ENCODE measurements at regions not wholly inside any gene's neighbourhood (a gene's known extent, or its start where the extent isn't known, plus 50 kb on each side); places are given as distances from the start of the nearest gene placed in this dataset.

DNA sequence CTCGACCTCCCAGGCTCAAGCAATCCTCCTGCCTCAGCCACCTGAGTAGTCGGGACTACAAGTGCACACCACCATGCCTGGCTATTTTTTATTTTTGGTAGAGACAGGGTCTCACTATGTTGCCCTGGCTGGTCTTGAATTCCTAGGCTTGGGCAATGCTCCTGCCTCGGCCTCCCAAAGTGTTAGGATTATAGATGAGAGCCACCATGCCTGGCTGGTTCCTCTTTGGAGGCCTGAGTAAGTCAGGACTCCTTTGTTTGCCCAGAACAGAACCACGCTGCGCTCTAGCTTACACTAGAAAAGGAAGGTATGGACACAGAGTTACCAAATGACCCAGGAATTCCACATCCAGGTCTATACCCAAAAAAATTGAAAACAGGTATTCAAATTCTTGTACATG, 135.9 kb upstream of the SLC1A4 start:
- no peak for TF ChIP-seq ZNF565 (CRISPR knock-in tag; conservative IDR thresholded peaks at IDR 0.05; ENCODE audit: low read depth)
- TF ChIP-seq, protein P1, sequence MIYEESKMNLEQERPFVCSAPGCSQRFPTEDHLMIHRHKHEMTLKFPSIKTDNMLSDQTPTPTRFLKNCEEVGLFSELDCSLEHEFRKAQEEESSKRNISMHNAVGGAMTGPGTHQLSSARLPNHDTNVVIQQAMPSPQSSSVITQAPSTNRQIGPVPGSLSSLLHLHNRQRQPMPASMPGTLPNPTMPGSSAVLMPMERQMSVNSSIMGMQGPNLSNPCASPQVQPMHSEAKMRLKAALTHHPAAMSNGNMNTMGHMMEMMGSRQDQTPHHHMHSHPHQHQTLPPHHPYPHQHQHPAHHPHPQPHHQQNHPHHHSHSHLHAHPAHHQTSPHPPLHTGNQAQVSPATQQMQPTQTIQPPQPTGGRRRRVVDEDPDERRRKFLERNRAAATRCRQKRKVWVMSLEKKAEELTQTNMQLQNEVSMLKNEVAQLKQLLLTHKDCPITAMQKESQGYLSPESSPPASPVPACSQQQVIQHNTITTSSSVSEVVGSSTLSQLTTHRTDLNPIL (CRISPR knock-in tag; IDR thresholded peaks at IDR 0.05; ENCODE audit: low read depth): no peak
- ATAC-seq: no peak

DNA sequence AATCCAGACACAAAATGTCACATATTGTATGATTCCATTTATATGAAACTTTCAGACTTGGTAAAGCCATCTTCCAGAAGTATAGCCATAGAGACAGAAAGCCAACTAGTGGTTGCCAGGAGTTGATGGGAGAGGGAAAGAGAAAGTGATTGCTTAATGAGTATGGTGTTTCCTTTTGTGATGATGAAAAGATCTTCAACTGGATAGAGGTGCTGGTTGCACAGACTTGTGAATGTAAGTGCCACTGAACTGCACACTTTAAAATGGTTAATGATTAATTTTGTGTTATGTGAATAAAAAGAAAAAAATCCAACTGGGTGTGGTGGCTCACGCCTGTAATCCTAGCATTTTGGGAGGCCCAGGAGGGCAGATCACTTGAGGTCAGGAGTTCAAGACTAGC, 135.3 kb upstream of the SLC1A4 start:
- TF ChIP-seq BACH2 (CRISPR knock-in tag; IDR thresholded peaks at IDR 0.05; ENCODE audit: borderline replicate concordance): no peak
- no peak for TF ChIP-seq ZC3H10 (CRISPR knock-in tag; IDR thresholded peaks at IDR 0.05)
- TF ChIP-seq SNAI2 (CRISPR knock-in tag; IDR thresholded peaks at IDR 0.05): no peak
- no peak for TF ChIP-seq ZFP3 (CRISPR knock-in tag; IDR thresholded peaks at IDR 0.05)
- no peak for TF ChIP-seq ISL1 (CRISPR knock-in tag; IDR thresholded peaks at IDR 0.05)
- no peak for TF ChIP-seq CSDC2 (CRISPR knock-in tag; IDR thresholded peaks at IDR 0.05)
- TF ChIP-seq ZNF8 (CRISPR knock-in tag; IDR thresholded peaks at IDR 0.05): no peak
- no peak for TF ChIP-seq ARNTL (CRISPR knock-in tag; IDR thresholded peaks at IDR 0.05; ENCODE audit: borderline replicate concordance, low read depth)
- no peak for TF ChIP-seq PPARA (CRISPR knock-in tag; IDR thresholded peaks at IDR 0.05; ENCODE audit: borderline replicate concordance)
- TF ChIP-seq, protein P2, sequence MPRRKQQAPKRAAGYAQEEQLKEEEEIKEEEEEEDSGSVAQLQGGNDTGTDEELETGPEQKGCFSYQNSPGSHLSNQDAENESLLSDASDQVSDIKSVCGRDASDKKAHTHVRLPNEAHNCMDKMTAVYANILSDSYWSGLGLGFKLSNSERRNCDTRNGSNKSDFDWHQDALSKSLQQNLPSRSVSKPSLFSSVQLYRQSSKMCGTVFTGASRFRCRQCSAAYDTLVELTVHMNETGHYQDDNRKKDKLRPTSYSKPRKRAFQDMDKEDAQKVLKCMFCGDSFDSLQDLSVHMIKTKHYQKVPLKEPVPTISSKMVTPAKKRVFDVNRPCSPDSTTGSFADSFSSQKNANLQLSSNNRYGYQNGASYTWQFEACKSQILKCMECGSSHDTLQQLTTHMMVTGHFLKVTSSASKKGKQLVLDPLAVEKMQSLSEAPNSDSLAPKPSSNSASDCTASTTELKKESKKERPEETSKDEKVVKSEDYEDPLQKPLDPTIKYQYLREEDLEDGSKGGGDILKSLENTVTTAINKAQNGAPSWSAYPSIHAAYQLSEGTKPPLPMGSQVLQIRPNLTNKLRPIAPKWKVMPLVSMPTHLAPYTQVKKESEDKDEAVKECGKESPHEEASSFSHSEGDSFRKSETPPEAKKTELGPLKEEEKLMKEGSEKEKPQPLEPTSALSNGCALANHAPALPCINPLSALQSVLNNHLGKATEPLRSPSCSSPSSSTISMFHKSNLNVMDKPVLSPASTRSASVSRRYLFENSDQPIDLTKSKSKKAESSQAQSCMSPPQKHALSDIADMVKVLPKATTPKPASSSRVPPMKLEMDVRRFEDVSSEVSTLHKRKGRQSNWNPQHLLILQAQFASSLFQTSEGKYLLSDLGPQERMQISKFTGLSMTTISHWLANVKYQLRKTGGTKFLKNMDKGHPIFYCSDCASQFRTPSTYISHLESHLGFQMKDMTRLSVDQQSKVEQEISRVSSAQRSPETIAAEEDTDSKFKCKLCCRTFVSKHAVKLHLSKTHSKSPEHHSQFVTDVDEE (CRISPR knock-in tag; IDR thresholded peaks at IDR 0.05): no peak
- TF ChIP-seq TOX (CRISPR knock-in tag; IDR thresholded peaks at IDR 0.05; ENCODE audit: borderline replicate concordance): no peak
- TF ChIP-seq OSR1 (CRISPR knock-in tag; IDR thresholded peaks at IDR 0.05): no peak
- no peak for ATAC-seq

DNA sequence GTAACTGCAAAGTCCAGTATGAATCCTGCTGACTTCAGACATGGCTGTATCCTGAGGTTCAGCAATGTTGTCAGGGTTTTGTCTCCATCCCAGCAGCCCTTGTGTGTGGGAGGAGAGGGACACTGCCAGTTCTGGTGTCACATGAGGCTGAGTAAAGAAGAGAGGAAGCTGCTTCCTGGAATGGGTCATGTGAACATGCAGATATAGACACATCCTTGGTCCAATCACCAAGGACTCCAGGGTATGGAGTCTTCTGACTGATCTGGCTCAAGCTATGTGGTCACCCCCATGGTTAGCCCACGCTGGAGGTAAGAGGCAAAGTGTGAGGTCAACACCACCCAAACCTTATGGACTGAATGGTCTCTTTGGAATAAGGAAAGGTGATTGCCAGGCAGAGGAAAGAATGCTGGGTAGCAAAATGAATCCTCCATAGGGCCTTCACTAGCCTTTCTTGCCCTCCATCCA, 134.4 kb upstream of the SLC1A4 start:
- no peak for TF ChIP-seq TCF4 (CRISPR knock-in tag; IDR thresholded peaks at IDR 0.05; ENCODE audit: borderline replicate concordance)
- no peak for TF ChIP-seq ZNF8 (CRISPR knock-in tag; IDR thresholded peaks at IDR 0.05)
- TF ChIP-seq, protein P3, sequence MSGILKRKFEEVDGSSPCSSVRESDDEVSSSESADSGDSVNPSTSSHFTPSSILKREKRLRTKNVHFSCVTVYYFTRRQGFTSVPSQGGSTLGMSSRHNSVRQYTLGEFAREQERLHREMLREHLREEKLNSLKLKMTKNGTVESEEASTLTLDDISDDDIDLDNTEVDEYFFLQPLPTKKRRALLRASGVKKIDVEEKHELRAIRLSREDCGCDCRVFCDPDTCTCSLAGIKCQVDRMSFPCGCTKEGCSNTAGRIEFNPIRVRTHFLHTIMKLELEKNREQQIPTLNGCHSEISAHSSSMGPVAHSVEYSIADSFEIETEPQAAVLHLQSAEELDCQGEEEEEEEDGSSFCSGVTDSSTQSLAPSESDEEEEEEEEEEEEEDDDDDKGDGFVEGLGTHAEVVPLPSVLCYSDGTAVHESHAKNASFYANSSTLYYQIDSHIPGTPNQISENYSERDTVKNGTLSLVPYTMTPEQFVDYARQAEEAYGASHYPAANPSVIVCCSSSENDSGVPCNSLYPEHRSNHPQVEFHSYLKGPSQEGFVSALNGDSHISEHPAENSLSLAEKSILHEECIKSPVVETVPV (CRISPR knock-in tag; IDR thresholded peaks at IDR 0.05): no peak
- TF ChIP-seq RARB (CRISPR knock-in tag; IDR thresholded peaks at IDR 0.05): no peak
- TF ChIP-seq, protein P4, sequence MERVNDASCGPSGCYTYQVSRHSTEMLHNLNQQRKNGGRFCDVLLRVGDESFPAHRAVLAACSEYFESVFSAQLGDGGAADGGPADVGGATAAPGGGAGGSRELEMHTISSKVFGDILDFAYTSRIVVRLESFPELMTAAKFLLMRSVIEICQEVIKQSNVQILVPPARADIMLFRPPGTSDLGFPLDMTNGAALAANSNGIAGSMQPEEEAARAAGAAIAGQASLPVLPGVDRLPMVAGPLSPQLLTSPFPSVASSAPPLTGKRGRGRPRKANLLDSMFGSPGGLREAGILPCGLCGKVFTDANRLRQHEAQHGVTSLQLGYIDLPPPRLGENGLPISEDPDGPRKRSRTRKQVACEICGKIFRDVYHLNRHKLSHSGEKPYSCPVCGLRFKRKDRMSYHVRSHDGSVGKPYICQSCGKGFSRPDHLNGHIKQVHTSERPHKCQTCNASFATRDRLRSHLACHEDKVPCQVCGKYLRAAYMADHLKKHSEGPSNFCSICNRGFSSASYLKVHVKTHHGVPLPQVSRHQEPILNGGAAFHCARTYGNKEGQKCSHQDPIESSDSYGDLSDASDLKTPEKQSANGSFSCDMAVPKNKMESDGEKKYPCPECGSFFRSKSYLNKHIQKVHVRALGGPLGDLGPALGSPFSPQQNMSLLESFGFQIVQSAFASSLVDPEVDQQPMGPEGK (CRISPR knock-in tag; IDR thresholded peaks at IDR 0.05; ENCODE audit: borderline replicate concordance): no peak
- TF ChIP-seq ZNF565 (CRISPR knock-in tag; conservative IDR thresholded peaks at IDR 0.05; ENCODE audit: low read depth): no peak
- TF ChIP-seq ZC3H10 (CRISPR knock-in tag; IDR thresholded peaks at IDR 0.05): no peak
- TF ChIP-seq PPARA (CRISPR knock-in tag; IDR thresholded peaks at IDR 0.05; ENCODE audit: borderline replicate concordance): no peak
- no peak for TF ChIP-seq TOX (CRISPR knock-in tag; IDR thresholded peaks at IDR 0.05; ENCODE audit: borderline replicate concordance)
- no peak for TF ChIP-seq ESRRG (CRISPR knock-in tag; IDR thresholded peaks at IDR 0.05)
- TF ChIP-seq CSDC2 (CRISPR knock-in tag; IDR thresholded peaks at IDR 0.05): no peak
- TF ChIP-seq GLIS3 (CRISPR knock-in tag; IDR thresholded peaks at IDR 0.05): no peak
- no peak for ATAC-seq

DNA sequence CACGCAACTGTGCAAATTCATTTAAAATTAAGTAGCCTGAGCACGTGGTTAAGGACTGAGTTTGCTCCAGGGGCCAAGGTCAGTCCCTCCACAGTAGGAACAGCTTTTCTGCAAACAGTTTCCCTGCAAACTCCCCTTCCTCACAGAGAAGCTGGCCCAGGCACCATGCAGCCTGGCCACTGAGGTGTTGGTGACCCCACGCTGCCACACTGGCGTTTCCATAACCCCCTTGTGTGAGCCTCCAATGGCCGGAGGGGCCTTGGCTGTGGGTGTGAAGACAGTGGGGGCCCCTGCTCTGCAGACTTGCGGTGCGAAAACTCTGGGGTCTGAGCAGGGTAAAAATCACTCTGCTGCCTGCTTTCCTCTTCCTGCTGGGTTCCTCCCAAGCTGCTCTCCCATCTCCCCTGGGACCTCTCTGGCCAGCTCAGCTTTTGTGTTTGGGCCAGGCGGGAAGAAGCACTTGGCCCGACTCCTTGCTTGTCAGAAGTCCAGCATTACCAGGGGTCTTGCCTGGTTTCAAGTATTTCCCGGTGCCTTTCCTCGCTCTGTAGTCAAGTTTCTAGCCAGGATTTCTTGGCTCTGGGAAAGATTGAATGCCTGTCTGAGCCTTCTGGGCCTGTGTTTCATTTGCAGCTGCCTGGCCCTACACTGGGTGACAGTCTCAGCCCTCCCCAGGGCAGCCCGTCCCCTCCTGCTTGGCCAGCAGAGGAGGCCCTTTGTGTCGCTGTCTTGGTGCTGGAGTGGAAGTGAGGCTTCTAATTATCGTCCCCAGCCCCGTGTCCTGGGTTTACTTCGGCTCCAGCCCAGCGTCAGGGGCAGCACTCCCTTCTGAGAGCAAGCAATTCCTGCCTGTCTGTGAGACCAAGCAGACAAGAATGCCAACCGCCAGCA, 131.4 kb upstream of the SLC1A4 start:
- TF ChIP-seq, protein P4 (CRISPR knock-in tag; IDR thresholded peaks at IDR 0.05; ENCODE audit: borderline replicate concordance): no peak
- TF ChIP-seq BACH2 (CRISPR knock-in tag; IDR thresholded peaks at IDR 0.05; ENCODE audit: borderline replicate concordance) (no peak), TCF4 (CRISPR knock-in tag; IDR thresholded peaks at IDR 0.05; ENCODE audit: borderline replicate concordance) (no peak), ZFP30 (CRISPR knock-in tag; IDR thresholded peaks at IDR 0.05) (no peak), SNAI2 (CRISPR knock-in tag; IDR thresholded peaks at IDR 0.05) (no peak), ZNF70 (CRISPR knock-in tag; IDR thresholded peaks at IDR 0.05) (no peak), OSR1 (CRISPR knock-in tag; IDR thresholded peaks at IDR 0.05) (no peak)
- TF ChIP-seq, protein P5, sequence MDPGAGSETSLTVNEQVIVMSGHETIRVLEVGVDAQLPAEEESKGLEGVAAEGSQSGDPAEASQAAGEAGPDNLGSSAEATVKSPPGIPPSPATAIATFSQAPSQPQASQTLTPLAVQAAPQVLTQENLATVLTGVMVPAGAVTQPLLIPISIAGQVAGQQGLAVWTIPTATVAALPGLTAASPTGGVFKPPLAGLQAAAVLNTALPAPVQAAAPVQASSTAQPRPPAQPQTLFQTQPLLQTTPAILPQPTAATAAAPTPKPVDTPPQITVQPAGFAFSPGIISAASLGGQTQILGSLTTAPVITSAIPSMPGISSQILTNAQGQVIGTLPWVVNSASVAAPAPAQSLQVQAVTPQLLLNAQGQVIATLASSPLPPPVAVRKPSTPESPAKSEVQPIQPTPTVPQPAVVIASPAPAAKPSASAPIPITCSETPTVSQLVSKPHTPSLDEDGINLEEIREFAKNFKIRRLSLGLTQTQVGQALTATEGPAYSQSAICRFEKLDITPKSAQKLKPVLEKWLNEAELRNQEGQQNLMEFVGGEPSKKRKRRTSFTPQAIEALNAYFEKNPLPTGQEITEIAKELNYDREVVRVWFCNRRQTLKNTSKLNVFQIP (CRISPR knock-in tag; IDR thresholded peaks at IDR 0.05; ENCODE audit: borderline replicate concordance, low read depth): no peak
- peak; percentile 80 for ATAC-seq

Data from SK-N-SH treated with all-trans-retinoic acid at 6 μM for 48 hours (cell line).